H1 (cell line): ENCODE measurements at regions not wholly inside any gene's neighbourhood (a gene's known extent, or its start where the extent isn't known, plus 50 kb on each side); places are given as distances from the start of the nearest gene placed in this dataset.

Source experiments
- CTCF ChIA-PET: fragments of 300-600 bp; sonication (Branson Sonifier 250); formaldehyde crosslinking; loops from one replicate; lab custom pipeline; 2021; ENCODE audit not compliant: partially characterized antibody; lab: Charles Lee
- POLR2A ChIA-PET: fragments of 300-600 bp; sonication (Branson Sonifier 250); formaldehyde crosslinking; loops from one replicate; lab custom pipeline; 2021; ENCODE audit warnings: inconsistent platforms; ENCODE audit not compliant: partially characterized antibody; lab: Charles Lee
- DNase-seq, 2 experiments: peaks; one replicate each; pipeline versions ENCODE4 v3.0.0 to v3.0.0-alpha.2; 2010 to 2022; ENCODE audit warnings: low spot score in 2 of 2, low read depth in 1 of 2, mixed read lengths in 1 of 2
- FAIRE-seq: peaks from 2 replicates; lab custom pipeline; 2011; peaks lifted over from hg19 to GRCh38; lab: Jason Lieb, UNC
- H2AFZ ChIP-seq: 2 replicates; pipeline ENCODE4 v1.8.1; 2012; ENCODE audit warnings: low read length, inconsistent platforms
- H2AK5ac ChIP-seq: 2 replicates; pipeline ENCODE4 v1.6.1; 2013; ENCODE audit warnings: low read depth, low read length
- H2BK120ac ChIP-seq: replicated peaks from 2 replicates; pipeline ENCODE3; 2013; ENCODE audit warnings: low read depth, low read length, inconsistent platforms
- H2BK12ac ChIP-seq: 2 replicates; pipeline ENCODE4 v1.6.1; 2013; ENCODE audit warnings: low read depth, low read length
- H2BK15ac ChIP-seq: 2 replicates; pipeline ENCODE4 v1.6.1; 2013; ENCODE audit warnings: low read length
- H2BK20ac ChIP-seq: 2 replicates; pipeline ENCODE4 v1.6.1; 2013; ENCODE audit warnings: low read length
- H2BK5ac ChIP-seq: 2 replicates; pipeline ENCODE4 v1.6.1; 2013; ENCODE audit warnings: low read depth, low read length
- H3K14ac ChIP-seq: 2 replicates; pipeline ENCODE4 v1.6.1; 2013; ENCODE audit warnings: inconsistent platforms; ENCODE audit not compliant: insufficient read length
- H3K18ac ChIP-seq: 2 replicates; pipeline ENCODE4 v1.6.1; 2013; ENCODE audit warnings: low read length; ENCODE audit errors: extremely low read depth
- H3K23ac ChIP-seq: 2 replicates; pipeline ENCODE4 v1.6.1; 2013; ENCODE audit warnings: inconsistent platforms; ENCODE audit not compliant: insufficient read length
- H3K23me2 ChIP-seq: 2 replicates; pipeline ENCODE4 v1.6.1; 2013; ENCODE audit warnings: low read depth, low read length
- H3K27ac ChIP-seq: 2 replicates; pipeline ENCODE4 v1.6.1; 2011; ENCODE audit warnings: low read depth, low read length, inconsistent platforms
- H3K27me3 ChIP-seq, 4 experiments: replicated peaks in 1 of 4; 1 replicate in 1 of 4; 2 replicates in 3 of 4; pipeline versions ENCODE4 v1.6.1 to v1.8.1; 2011 to 2013; ENCODE audit warnings: low read length in 3 of 4, mild to moderate bottlenecking in 3 of 4, inconsistent platforms in 2 of 4, mixed read lengths in 2 of 4, moderate library complexity in 1 of 4; ENCODE audit not compliant: control insufficient read depth in 3 of 4, insufficient read depth in 3 of 4; ENCODE audit errors: extremely low read depth in 1 of 4
- H3K36me3 ChIP-seq, 4 experiments: 2 replicates each; pipeline versions ENCODE4 v1.6.1 to v1.8.1; 2011 to 2013; ENCODE audit warnings: mild to moderate bottlenecking in 4 of 4, low read length in 3 of 4, moderate library complexity in 2 of 4, control low read depth in 1 of 4, inconsistent platforms in 1 of 4; ENCODE audit not compliant: insufficient read depth in 4 of 4, control insufficient read depth in 2 of 4
- H3K4ac ChIP-seq: replicated peaks from 2 replicates; pipeline ENCODE3; 2013; ENCODE audit warnings: low read length, low read depth, mixed read lengths, inconsistent platforms; ENCODE audit not compliant: insufficient read length
- H3K4me1 ChIP-seq, 4 experiments: replicated peaks in 1 of 4; 1 replicate in 1 of 4; 2 replicates in 3 of 4; pipeline versions ENCODE4 v1.6.1 to v1.8.1; 2011 to 2013; ENCODE audit warnings: low read length in 3 of 4, inconsistent platforms in 2 of 4, mixed read lengths in 1 of 4; ENCODE audit not compliant: insufficient read depth in 4 of 4, control insufficient read depth in 3 of 4
- H3K4me2 ChIP-seq, 2 experiments: 2 replicates each; pipeline versions ENCODE4 v1.6.1 to v1.8.1; 2011 to 2013; ENCODE audit warnings: low read depth in 2 of 2, low read length in 2 of 2, control low read depth in 1 of 2, inconsistent platforms in 1 of 2, mild to moderate bottlenecking in 1 of 2; ENCODE audit not compliant: insufficient read depth in 1 of 2
- H3K4me3 ChIP-seq, 4 experiments: fragments of 200-600, 300-600 bp in 1 of 4; sonication (generic), shearing (Covaris generic), sonication (Bioruptor Twin) in 1 of 4; 2 replicates each; pipeline versions ENCODE4 v1.5.1 to v1.8.1; 2011 to 2016; ENCODE audit warnings: low read length in 4 of 4, low read depth in 3 of 4, control low read depth in 2 of 4, inconsistent platforms in 2 of 4, mild to moderate bottlenecking in 2 of 4, mixed read lengths in 1 of 4, moderate library complexity in 1 of 4; ENCODE audit not compliant: insufficient read depth in 2 of 4; ENCODE audit errors: extremely low read depth in 1 of 4
- H3K56ac ChIP-seq: replicated peaks from 2 replicates; pipeline ENCODE3; 2013; ENCODE audit warnings: low read depth, mild to moderate bottlenecking, mixed read lengths, low read length, inconsistent platforms; ENCODE audit not compliant: insufficient read length
- H3K79me1 ChIP-seq: 2 replicates; pipeline ENCODE4 v1.6.1; 2013; ENCODE audit warnings: low read depth, low read length, control low read depth
- H3K79me2 ChIP-seq, 2 experiments: 2 replicates each; pipeline versions ENCODE4 v1.6.1 to v1.8.1; 2012 to 2013; ENCODE audit warnings: low read length in 2 of 2, mild to moderate bottlenecking in 2 of 2, inconsistent platforms in 1 of 2; ENCODE audit not compliant: insufficient read depth in 2 of 2, control insufficient read depth in 1 of 2
- H3K9ac ChIP-seq, 4 experiments: replicated peaks in 1 of 4; 1 replicate in 1 of 4; 2 replicates in 3 of 4; pipeline versions ENCODE4 v1.6.1 to v1.8.1; 2011 to 2013; ENCODE audit warnings: low read depth in 3 of 4, low read length in 3 of 4, control low read depth in 2 of 4, mild to moderate bottlenecking in 2 of 4, moderate library complexity in 2 of 4, inconsistent platforms in 1 of 4; ENCODE audit errors: extremely low read depth in 1 of 4
- H3K9me3 ChIP-seq, 2 experiments: 2 replicates each; pipeline versions ENCODE4 v1.6.1 to v1.8.1; 2012 to 2013; ENCODE audit warnings: mild to moderate bottlenecking in 2 of 2, moderate library complexity in 2 of 2, control low read depth in 1 of 2, inconsistent platforms in 1 of 2, low read depth in 1 of 2, low read length in 1 of 2, mixed read lengths in 1 of 2; ENCODE audit not compliant: insufficient read depth in 2 of 2
- H4K20me1 ChIP-seq, 2 experiments: replicated peaks in 1 of 2; 2 replicates each; pipeline versions ENCODE3 to v1.8.1; 2011 to 2013; ENCODE audit warnings: inconsistent platforms in 2 of 2, low read length in 2 of 2, mild to moderate bottlenecking in 1 of 2; ENCODE audit not compliant: insufficient read depth in 2 of 2, control insufficient read depth in 1 of 2
- H4K5ac ChIP-seq: 2 replicates; pipeline ENCODE4 v1.6.1; 2013; ENCODE audit warnings: low read length, low read depth, mixed read lengths, inconsistent platforms; ENCODE audit not compliant: insufficient read length
- H4K8ac ChIP-seq: 2 replicates; pipeline ENCODE4 v1.8.0; 2013; ENCODE audit warnings: mild to moderate bottlenecking, moderate library complexity, low read length, inconsistent platforms; ENCODE audit not compliant: insufficient read depth; ENCODE audit errors: extremely low read depth
- H4K91ac ChIP-seq: replicated peaks from 2 replicates; pipeline ENCODE3; 2013; ENCODE audit warnings: low read length, mixed read lengths, inconsistent platforms; ENCODE audit not compliant: insufficient read length
- BCL11A ChIP-seq, 2 experiments: IDR thresholded peaks; one replicate each; pipeline ENCODE4 v1.6.1; 2011; ENCODE audit warnings: low read depth in 2 of 2, low read length in 2 of 2, mild to moderate bottlenecking in 2 of 2
- CBX8 ChIP-seq: fragments of 300-800, 300-1000 bp; sonication (generic); IDR thresholded peaks from 2 replicates; pipeline ENCODE4 v1.7.1; 2016; ENCODE audit warnings: low read depth, low read length, borderline replicate concordance
- CEBPB ChIP-seq: IDR thresholded peaks from 2 replicates; pipeline ENCODE4 v1.6.1; 2012; ENCODE audit warnings: low read depth, low read length
- CHD2 ChIP-seq: IDR thresholded peaks from 2 replicates; pipeline ENCODE4 v1.6.1; 2012; ENCODE audit warnings: low read length, improper control_type of control experiment
- CREB1 ChIP-seq: IDR thresholded peaks from 2 replicates; pipeline ENCODE4 v1.6.1; 2012; ENCODE audit warnings: inconsistent platforms
- EP300 ChIP-seq, 2 experiments: IDR thresholded peaks; 1 replicate in 1 of 2; 2 replicates in 1 of 2; pipeline ENCODE4 v1.6.1; 2011 to 2012; ENCODE audit warnings: low read depth in 2 of 2, low read length in 2 of 2, mild to moderate bottlenecking in 2 of 2, borderline replicate concordance in 1 of 2, inconsistent platforms in 1 of 2, moderate library complexity in 1 of 2
- GABPA ChIP-seq: IDR thresholded peaks from 2 replicates; pipeline ENCODE4 v1.6.1; 2011; ENCODE audit warnings: mild to moderate bottlenecking, low read length, moderate library complexity, borderline replicate concordance; ENCODE audit not compliant: insufficient read depth
- HDAC2 ChIP-seq, 2 experiments: fragments of 300-600 bp in 1 of 2; sonication (generic) in 1 of 2; IDR thresholded peaks; 2 replicates each; pipeline ENCODE4 v1.6.1; 2011 to 2012; ENCODE audit warnings: low read depth in 2 of 2, low read length in 2 of 2, mild to moderate bottlenecking in 2 of 2, moderate library complexity in 2 of 2, borderline replicate concordance in 1 of 2, inconsistent platforms in 1 of 2
- HDAC6 ChIP-seq: IDR thresholded peaks from one replicate; pipeline ENCODE4 v1.7.1; 2012; ENCODE audit warnings: low read depth, mild to moderate bottlenecking, inconsistent platforms, low read length, moderate library complexity
- JUND ChIP-seq: IDR thresholded peaks from 2 replicates; pipeline ENCODE4 v1.6.1; 2011; ENCODE audit warnings: mild to moderate bottlenecking, improper control_type of control experiment, low read length
- NRF1 ChIP-seq: IDR thresholded peaks from 2 replicates; pipeline ENCODE4 v1.6.1; 2011; ENCODE audit warnings: mild to moderate bottlenecking, low read depth, low read length, improper control_type of control experiment
- POLR2A ChIP-seq, 2 experiments: IDR thresholded peaks; 1 replicate in 1 of 2; 2 replicates in 1 of 2; pipeline ENCODE4 v1.6.1; 2011; ENCODE audit warnings: low read depth in 2 of 2, low read length in 2 of 2, mild to moderate bottlenecking in 2 of 2; ENCODE audit errors: control extremely low read depth in 1 of 2
- SP2 ChIP-seq: IDR thresholded peaks from 2 replicates; pipeline ENCODE4 v1.6.1; 2012; ENCODE audit warnings: mild to moderate bottlenecking, low read length, inconsistent platforms
- SRF ChIP-seq: IDR thresholded peaks from 2 replicates; pipeline ENCODE4 v1.6.1; 2011; ENCODE audit warnings: mild to moderate bottlenecking, low read depth, low read length, moderate library complexity
- SUZ12 ChIP-seq: fragments of 200-600 bp; sonication (generic); IDR thresholded peaks from 2 replicates; pipeline ENCODE4 v1.6.1; 2012; ENCODE audit warnings: mild to moderate bottlenecking, inconsistent platforms, low read length, moderate library complexity, mixed read lengths
- YY1 ChIP-seq: IDR thresholded peaks from 2 replicates; pipeline ENCODE4 v1.6.1; 2011; ENCODE audit warnings: low read depth, mild to moderate bottlenecking, low read length
- WGBS, 2 experiments: shearing (Covaris generic) in 1 of 2; methylation state at CpG; one replicate each; pipeline versions ENCODE4 v1.1.6 to v1.1.7; 2013 to 2015; ENCODE audit warnings: low lambda C conversion rate in 2 of 2, mixed read lengths in 2 of 2, inconsistent platforms in 1 of 2, low coverage in 1 of 2, missing lambda C conversion rate in 1 of 2; ENCODE audit not compliant: insufficient replicate concordance in 2 of 2, insufficient coverage in 1 of 2, insufficient read length in 1 of 2; ENCODE audit errors: extremely low coverage in 1 of 2, missing lambda C conversion rate in 1 of 2; 5-methylcytosine and 5-hydroxymethylcytosine counted together

DNA sequence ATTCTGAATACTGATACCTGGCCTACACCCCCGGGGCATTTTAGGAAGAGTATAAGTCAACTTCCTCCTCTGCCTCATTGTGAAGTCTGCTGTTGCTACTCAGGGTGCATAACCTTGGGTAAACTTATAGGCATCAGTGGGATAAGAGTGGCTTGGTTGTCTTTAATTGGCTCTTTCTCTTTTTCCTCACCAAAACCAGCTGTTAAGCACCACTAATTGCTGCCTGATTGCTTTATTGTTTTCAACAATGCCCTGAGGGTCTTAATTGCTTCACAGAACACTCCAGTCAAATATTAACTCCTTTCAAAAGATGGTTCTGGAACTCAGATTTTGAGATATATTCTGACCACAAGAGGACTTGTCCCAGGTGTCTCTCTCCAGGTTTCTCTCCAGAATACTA lies 337.0 kb upstream of the MAGEB16 start:
- H2AFZ ChIP-seq = no peak overlapping the region
- no peak overlapping the region for H3K56ac ChIP-seq
- no peak overlapping the region for H3K23ac ChIP-seq
- no peak overlapping the region for H2BK12ac ChIP-seq
- no peak overlapping the region for H2BK5ac ChIP-seq
- no peaks in the 10 kb centered on the region for H3K9me3 ChIP-seq
- no peaks in the 10 kb centered on the region for H3K27me3 ChIP-seq
- H3K14ac ChIP-seq = no peak overlapping the region
- TF ChIP-seq CEBPB (no peak), EP300 (IDR thresholded peaks at IDR 0.05; ENCODE audit: borderline replicate concordance in 1 of 2, low read depth in 2 of 2, low read length in 2 of 2) (no peak), POLR2A (IDR thresholded peaks at IDR 0.05; ENCODE audit: control extremely low read depth in 1 of 2, low read depth in 2 of 2, low read length in 2 of 2) (no peak), HDAC2 (IDR thresholded peaks at IDR 0.05; ENCODE audit: borderline replicate concordance in 1 of 2, low read depth in 2 of 2, low read length in 2 of 2) (no peak), CREB1 (no peak), NRF1 (no peak), CBX8 (no peak), JUND (no peak), GABPA (no peak), SP2 (no peak), SRF (no peak), YY1 (no peak), SUZ12 (no peak), HDAC6 (no peak), CHD2 (no peak), BCL11A (IDR thresholded peaks at IDR 0.05; ENCODE audit: low read depth in 2 of 2, low read length in 2 of 2) (no peak)
- TF ChIP-seq, all 59 proteins: peak for 0
- Histone ChIP-seq H4K20me1 (no peaks in the 10 kb centered on the region), H3K4me2 (no peak overlapping the region), H2AK5ac (no peak overlapping the region), H3K36me3 (no peaks in the 10 kb centered on the region), H3K4ac (no peak overlapping the region), H2BK20ac (no peak overlapping the region), H3K23me2 (no peaks in the 10 kb centered on the region), H3K4me1 (no peaks in the 10 kb centered on the region), H3K79me2 (no peaks in the 10 kb centered on the region), H3K27ac (no peak overlapping the region), H3K4me3 (no peak overlapping the region), H4K5ac (no peak overlapping the region), H3K18ac (no peak overlapping the region), H3K79me1 (no peaks in the 10 kb centered on the region), H2BK120ac (no peak overlapping the region), H3K9ac (no peak overlapping the region), H2BK15ac (no peak overlapping the region), H4K8ac (no peak overlapping the region), H4K91ac (no peak overlapping the region)
- POLR2A ChIA-PET = no interaction called here
- FAIRE-seq (no peak), DNase-seq (no peak)
- 70% methylated on average over 1 of the region's 1 CpG; no CpG with 5 or more reads in 1 of the 2 experiments for WGBS, 2 experiments
- CTCF ChIA-PET = interaction anchor here (0.6 kb wide), 1 partner anchor 636 kb away, joined by 3 read pairs; no protein-coding TSS in a partner anchor
